HCT116 (cell line): ENCODE measurements at regions not wholly inside any gene's neighbourhood (a gene's known extent, or its start where the extent isn't known, plus 50 kb on each side); places are given as distances from the start of the nearest gene placed in this dataset.

Experiments used
- CEBPB ChIP-seq: IDR thresholded peaks from 2 replicates; pipeline ENCODE4 v1.6.1; 2012; ENCODE audit warnings: low read depth
- CTCF ChIP-seq, 3 experiments: fragments of 200-600 bp in 1 of 3; sonication (generic) in 1 of 3; IDR thresholded peaks in 2 of 3; conservative IDR thresholded peaks in 1 of 3; 2 replicates each; pipeline ENCODE4 v1.5.1; 2012 to 2017; ENCODE audit warnings: low read depth in 2 of 3, low read length in 2 of 3, antibody characterized with exemption in 1 of 3, borderline replicate concordance in 1 of 3, control low read depth in 1 of 3, mild to moderate bottlenecking in 1 of 3, mixed read lengths in 1 of 3, mixed run types in 1 of 3, moderate library complexity in 1 of 3; ENCODE audit not compliant: insufficient read depth in 1 of 3
- EZH2phosphoT487 ChIP-seq: fragments of 200-600 bp; IDR thresholded peaks from 2 replicates; pipeline ENCODE4 v1.6.1; 2018; ENCODE audit warnings: antibody characterized with exemption, borderline replicate concordance
- JUND ChIP-seq: IDR thresholded peaks from 2 replicates; pipeline ENCODE4 v1.6.1; 2012
- POLR2A ChIP-seq: IDR thresholded peaks from 2 replicates; pipeline ENCODE4 v1.7.0; 2011; ENCODE audit warnings: borderline replicate concordance; ENCODE audit not compliant: insufficient read depth, insufficient read length; ENCODE audit errors: extremely low read depth
- POLR2AphosphoS5 ChIP-seq: IDR thresholded peaks from 2 replicates; pipeline ENCODE4 v1.6.1; 2011; ENCODE audit warnings: mild to moderate bottlenecking, low read depth, low read length, moderate library complexity
- RAD21 ChIP-seq: IDR thresholded peaks from 2 replicates; pipeline ENCODE4 v1.6.1; 2012; ENCODE audit warnings: low read depth, mild to moderate bottlenecking
- SRF ChIP-seq: IDR thresholded peaks from 2 replicates; pipeline ENCODE4 v1.6.1; 2012; ENCODE audit warnings: low read depth
- YY1 ChIP-seq: IDR thresholded peaks from 2 replicates; pipeline ENCODE4 v1.6.1; 2011; ENCODE audit warnings: low read length, low read depth, moderate library complexity, mild to moderate bottlenecking; ENCODE audit not compliant: insufficient replicate concordance; ENCODE audit errors: extremely low read depth
- ZNF274 ChIP-seq: fragments of 200-500 bp; sonication (Bioruptor generic); IDR thresholded peaks from 2 replicates; pipeline ENCODE4 v1.6.1; 2014; ENCODE audit warnings: mild to moderate bottlenecking, low read depth, low read length, inconsistent platforms

GRCh38 chr13:50539791-50540530, 303.5 kb downstream of the DLEU7 start:
- TF ChIP-seq CTCF (IDR thresholded peaks at IDR 0.05 in 2 of 3, conservative IDR thresholded peaks at IDR 0.05 in 1 of 3; ENCODE audit: borderline replicate concordance in 1 of 3, insufficient read depth in 1 of 3, low read depth in 2 of 3, low read length in 2 of 3) (no peak), YY1 (no peak), POLR2AphosphoS5 (no peak), CEBPB (no peak), SRF (no peak), ZNF274 (no peak), EZH2phosphoT487 (no peak), RAD21 (no peak), JUND (no peak), POLR2A (no peak)
